Vagina (tissue), 2 donors: ENCODE measurements at regions not wholly inside any gene's neighbourhood (a gene's known extent, or its start where the extent isn't known, plus 50 kb on each side); places are given as distances from the start of the nearest gene placed in this dataset.
"Not testable (repeated sequence)": the region's sequence is repeated elsewhere in the genome, so short reads cannot be mapped to it uniquely, and the experiment has no call there.

ENCODE experiments used
- DNase-seq, 2 donors: peaks; one replicate each; pipeline ENCODE4 v3.0.0-alpha.2; 2017; ENCODE audit errors: extremely low spot score in 2 of 2
- H3K27ac ChIP-seq: fragments of 200-600 bp; sonication (generic); one replicate; pipeline ENCODE4 v1.5.1; 2019
- H3K27me3 ChIP-seq: fragments of 200-600 bp; sonication (generic); one replicate; pipeline ENCODE4 v1.5.1; 2019
- H3K36me3 ChIP-seq, 2 donors: fragments of 200-600 bp; sonication (generic); one replicate each; pipeline ENCODE4 v1.5.1; 2017 to 2019
- H3K4me1 ChIP-seq: fragments of 200-600 bp; sonication (generic); one replicate; pipeline ENCODE4 v1.5.1; 2019
- H3K4me3 ChIP-seq, 2 donors: fragments of 200-600 bp; sonication (generic); 1 replicate in 1 of 2; 2 replicates in 1 of 2; pipeline ENCODE4 v1.5.1; 2016 to 2019
- H3K9me3 ChIP-seq: fragments of 200-600 bp; sonication (generic); one replicate; pipeline ENCODE4 v1.5.1; 2019
- POLR2A ChIP-seq, 2 donors: fragments of 450-650 bp; IDR thresholded peaks; one replicate each; pipeline ENCODE4 v1.6.1; 2017; ENCODE audit warnings: antibody characterized with exemption in 2 of 2, mild to moderate bottlenecking in 2 of 2, moderate library complexity in 2 of 2
- POLR2AphosphoS5 ChIP-seq, 2 donors: sonication (generic); formaldehyde crosslinking; IDR thresholded peaks; one replicate each; pipeline ENCODE4 v1.9.0; 2017; ENCODE audit warnings: antibody characterized with exemption in 2 of 2, mild to moderate bottlenecking in 2 of 2, low read depth in 1 of 2; ENCODE audit not compliant: insufficient read depth in 1 of 2
- intact Hi-C: fragments of 100-400 bp; cut with DNase I; formaldehyde crosslinking; loops from one replicate; pipeline ENCODE4 v1.15.1; 2023
- TF ChIP-seq, protein P1 (sequence below), 3 experiments: fragments of 450-650 bp in 2 of 3; fragments of 200-600 bp in 1 of 3; sonication (generic) in 1 of 3; IDR thresholded peaks; one replicate each; pipeline ENCODE4 v1.5.1; 2017 to 2019; ENCODE audit warnings: antibody characterized with exemption in 3 of 3, mild to moderate bottlenecking in 2 of 3, moderate library complexity in 2 of 3

- H3K27me3 ChIP-seq: no peaks in the 10 kb centered on the region
- no peaks in the 10 kb centered on the region for H3K9me3 ChIP-seq
- H3K36me3 ChIP-seq: no peaks in the 10 kb centered on the region
- intact Hi-C loops: no loop called here
- no peak for TF ChIP-seq POLR2A (IDR thresholded peaks at IDR 0.05)
- TF ChIP-seq POLR2AphosphoS5 (IDR thresholded peaks at IDR 0.05; ENCODE audit: insufficient read depth in 1 of 2, low read depth in 1 of 2): no peak
- TF ChIP-seq, protein P1, sequence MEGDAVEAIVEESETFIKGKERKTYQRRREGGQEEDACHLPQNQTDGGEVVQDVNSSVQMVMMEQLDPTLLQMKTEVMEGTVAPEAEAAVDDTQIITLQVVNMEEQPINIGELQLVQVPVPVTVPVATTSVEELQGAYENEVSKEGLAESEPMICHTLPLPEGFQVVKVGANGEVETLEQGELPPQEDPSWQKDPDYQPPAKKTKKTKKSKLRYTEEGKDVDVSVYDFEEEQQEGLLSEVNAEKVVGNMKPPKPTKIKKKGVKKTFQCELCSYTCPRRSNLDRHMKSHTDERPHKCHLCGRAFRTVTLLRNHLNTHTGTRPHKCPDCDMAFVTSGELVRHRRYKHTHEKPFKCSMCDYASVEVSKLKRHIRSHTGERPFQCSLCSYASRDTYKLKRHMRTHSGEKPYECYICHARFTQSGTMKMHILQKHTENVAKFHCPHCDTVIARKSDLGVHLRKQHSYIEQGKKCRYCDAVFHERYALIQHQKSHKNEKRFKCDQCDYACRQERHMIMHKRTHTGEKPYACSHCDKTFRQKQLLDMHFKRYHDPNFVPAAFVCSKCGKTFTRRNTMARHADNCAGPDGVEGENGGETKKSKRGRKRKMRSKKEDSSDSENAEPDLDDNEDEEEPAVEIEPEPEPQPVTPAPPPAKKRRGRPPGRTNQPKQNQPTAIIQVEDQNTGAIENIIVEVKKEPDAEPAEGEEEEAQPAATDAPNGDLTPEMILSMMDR (IDR thresholded peaks at IDR 0.05): no peak
- no peak overlapping the region for H3K27ac ChIP-seq
- H3K4me3 ChIP-seq: no peak overlapping the region
- H3K4me1 ChIP-seq: no peaks in the 10 kb centered on the region
- DNase-seq: no peak
These were observed 617.2 kb upstream of the ID4 start for GRCh38 chr6:19219931-19220330.

GRCh38 chr6:19231878-19232561 is 605.1 kb upstream of the ID4 start:
- Histone ChIP-seq H3K4me3 (no peak overlapping the region), H3K4me1 (no peaks in the 10 kb centered on the region), H3K36me3 (no peaks in the 10 kb centered on the region), H3K9me3 (no peaks in the 10 kb centered on the region), H3K27ac (no peak overlapping the region), H3K27me3 (no peaks in the 10 kb centered on the region)
- intact Hi-C loops: no loop called here
- no peak for DNase-seq
- TF ChIP-seq POLR2A (IDR thresholded peaks at IDR 0.05): no peak
- TF ChIP-seq POLR2AphosphoS5 (IDR thresholded peaks at IDR 0.05; ENCODE audit: insufficient read depth in 1 of 2, low read depth in 1 of 2): no peak
- TF ChIP-seq, protein P1 (IDR thresholded peaks at IDR 0.05): no peak

- Histone ChIP-seq H3K9me3 (peaks cover 8% of the 10 kb centered on the region), H3K4me3 (no peak overlapping the region), H3K36me3 (no peaks in the 10 kb centered on the region), H3K27me3 (no peaks in the 10 kb centered on the region), H3K27ac (no peak overlapping the region), H3K4me1 (no peaks in the 10 kb centered on the region)
- TF ChIP-seq, protein P1 (IDR thresholded peaks at IDR 0.05): no peak
- TF ChIP-seq POLR2AphosphoS5 (IDR thresholded peaks at IDR 0.05; ENCODE audit: insufficient read depth in 1 of 2, low read depth in 1 of 2) (no peak), POLR2A (IDR thresholded peaks at IDR 0.05) (no peak)
- DNase-seq: no peak
- intact Hi-C loops: no loop called here
These were observed 591.5 kb upstream of the ID4 start for GRCh38 chr6:19245656-19246055.

DNA sequence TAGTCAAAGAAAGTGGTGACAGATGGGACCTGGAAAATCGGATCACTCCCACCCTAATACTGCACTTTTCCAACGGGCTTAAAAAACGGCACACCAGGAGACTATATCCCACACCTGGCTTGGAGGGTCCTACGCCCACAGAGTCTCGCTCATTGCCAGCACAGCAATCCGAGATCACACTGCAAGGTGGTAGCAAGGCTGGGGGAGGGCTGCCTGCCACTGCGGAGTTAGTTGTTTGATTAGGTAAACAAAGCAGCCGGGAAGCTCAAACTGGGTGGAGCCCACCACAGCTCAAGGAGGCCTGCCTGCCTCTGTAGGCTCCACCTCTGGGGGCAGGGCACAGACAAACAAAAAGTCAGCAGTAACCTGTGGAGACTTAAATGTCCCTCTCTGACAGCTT is 590.0 kb upstream of the ID4 start:
- H3K27me3 ChIP-seq, H3K4me3 ChIP-seq, DNase-seq, intact Hi-C loops, H3K36me3 ChIP-seq, H3K9me3 ChIP-seq, H3K4me1 ChIP-seq, H3K27ac ChIP-seq: not testable (repeated sequence)

DNA sequence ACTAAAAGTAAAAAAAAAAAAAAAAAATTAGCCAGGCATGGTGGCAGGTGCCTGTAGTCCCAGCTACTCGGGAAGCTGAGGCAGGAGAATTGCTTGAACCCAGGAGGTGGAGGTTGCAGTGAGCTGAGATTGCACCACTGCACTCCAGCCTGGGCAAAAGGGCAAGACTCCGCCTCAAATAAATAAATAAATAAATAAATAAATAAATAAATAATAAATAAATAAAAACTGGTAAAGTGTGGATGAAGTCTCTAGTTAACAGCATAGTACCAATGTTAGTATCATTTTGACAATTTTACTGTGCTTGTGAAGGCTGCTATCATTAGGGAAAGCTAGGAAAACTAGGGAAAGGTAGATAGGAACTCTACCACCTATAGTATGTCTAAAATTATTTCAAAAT is 581.0 kb upstream of the ID4 start:
- DNase-seq, H3K27ac ChIP-seq, H3K27me3 ChIP-seq, H3K36me3 ChIP-seq, H3K4me3 ChIP-seq, H3K4me1 ChIP-seq, H3K9me3 ChIP-seq, intact Hi-C loops: not testable (repeated sequence)

DNA sequence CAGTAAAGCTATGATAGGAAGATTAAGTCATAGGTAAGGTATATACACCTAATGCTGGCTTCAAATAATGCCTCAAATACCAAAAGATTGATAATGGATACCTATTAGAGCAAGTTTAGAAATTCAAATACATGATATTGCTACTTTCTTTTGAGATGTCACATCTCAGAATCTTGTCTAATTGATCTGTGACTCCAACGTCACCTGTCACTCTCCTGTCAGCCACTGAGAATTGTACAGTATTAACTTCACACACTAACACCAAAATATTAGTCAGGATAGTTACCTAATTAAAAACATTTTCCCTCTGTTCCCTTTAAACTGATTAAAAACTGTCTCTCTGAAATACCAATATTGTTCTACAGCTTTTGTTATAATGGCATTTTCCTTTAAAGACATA is 575.5 kb upstream of the ID4 start:
- H3K4me1 ChIP-seq: no peaks in the 10 kb centered on the region
- H3K36me3 ChIP-seq: no peaks in the 10 kb centered on the region
- intact Hi-C loops: no loop called here
- H3K27ac ChIP-seq: no peak overlapping the region
- DNase-seq: no peak
- H3K4me3 ChIP-seq: no peak overlapping the region
- TF ChIP-seq, protein P1 (IDR thresholded peaks at IDR 0.05): no peak
- TF ChIP-seq POLR2A (IDR thresholded peaks at IDR 0.05) (no peak), POLR2AphosphoS5 (IDR thresholded peaks at IDR 0.05; ENCODE audit: insufficient read depth in 1 of 2, low read depth in 1 of 2) (no peak)
- H3K27me3 ChIP-seq: no peaks in the 10 kb centered on the region
- no peaks in the 10 kb centered on the region for H3K9me3 ChIP-seq
